Sigmoid colon (tissue), 4 donors: ENCODE measurements at regions not wholly inside any gene's neighbourhood (a gene's known extent, or its start where the extent isn't known, plus 50 kb on each side); places are given as distances from the start of the nearest gene placed in this dataset.

Experiments used
- EP300 ChIP-seq, 4 donors: sonication (generic); formaldehyde crosslinking; IDR thresholded peaks; one replicate each; pipeline ENCODE4 v1.6.1; 2017; ENCODE audit warnings: antibody characterized with exemption in 4 of 4
- TF ChIP-seq, protein P1 (sequence below), 4 experiments: fragments of 450-650 bp in 3 of 4; fragments of 200-600 bp in 1 of 4; IDR thresholded peaks; one replicate each; pipeline ENCODE4 v1.5.1; 2016 to 2019; ENCODE audit warnings: antibody characterized with exemption in 4 of 4, mild to moderate bottlenecking in 3 of 4, moderate library complexity in 2 of 4

DNA sequence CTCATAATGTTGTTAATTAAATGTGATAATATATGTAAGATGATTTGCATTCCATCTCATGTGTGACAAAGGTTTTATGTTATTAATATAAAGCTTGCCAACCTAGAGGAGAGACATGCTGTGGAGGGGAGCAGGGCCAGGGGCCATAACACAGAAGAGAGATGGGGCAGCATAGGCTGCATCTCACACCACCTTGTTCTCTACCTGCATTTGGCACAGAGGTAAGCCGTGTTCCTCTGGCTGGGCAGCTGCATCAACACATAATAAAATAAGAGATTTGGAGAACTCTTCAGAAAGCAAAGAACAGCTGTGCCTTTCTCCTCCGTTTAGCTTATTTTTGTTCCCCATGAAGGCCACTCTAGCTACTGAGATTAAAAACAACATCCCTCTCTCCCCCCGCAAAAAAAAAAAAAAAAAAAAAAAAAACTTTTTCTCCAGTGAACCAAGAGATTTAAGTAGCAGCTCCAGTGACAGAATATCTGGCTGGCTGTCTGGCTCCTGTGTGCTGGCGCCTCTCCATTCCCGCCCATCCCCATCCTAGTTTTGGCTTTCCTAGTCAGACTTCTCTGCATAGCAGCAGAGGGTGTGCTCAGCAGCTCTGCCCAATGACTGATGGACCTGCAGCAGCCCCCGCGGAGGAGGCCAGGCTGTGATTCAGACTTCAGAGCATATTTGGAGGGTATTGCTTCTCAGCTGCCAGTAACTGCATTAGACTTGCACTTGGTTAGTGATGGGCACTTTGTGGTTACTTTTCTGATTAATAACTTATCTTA lies 52.2 kb upstream of the STXBP5L start:
- TF ChIP-seq, protein P1, sequence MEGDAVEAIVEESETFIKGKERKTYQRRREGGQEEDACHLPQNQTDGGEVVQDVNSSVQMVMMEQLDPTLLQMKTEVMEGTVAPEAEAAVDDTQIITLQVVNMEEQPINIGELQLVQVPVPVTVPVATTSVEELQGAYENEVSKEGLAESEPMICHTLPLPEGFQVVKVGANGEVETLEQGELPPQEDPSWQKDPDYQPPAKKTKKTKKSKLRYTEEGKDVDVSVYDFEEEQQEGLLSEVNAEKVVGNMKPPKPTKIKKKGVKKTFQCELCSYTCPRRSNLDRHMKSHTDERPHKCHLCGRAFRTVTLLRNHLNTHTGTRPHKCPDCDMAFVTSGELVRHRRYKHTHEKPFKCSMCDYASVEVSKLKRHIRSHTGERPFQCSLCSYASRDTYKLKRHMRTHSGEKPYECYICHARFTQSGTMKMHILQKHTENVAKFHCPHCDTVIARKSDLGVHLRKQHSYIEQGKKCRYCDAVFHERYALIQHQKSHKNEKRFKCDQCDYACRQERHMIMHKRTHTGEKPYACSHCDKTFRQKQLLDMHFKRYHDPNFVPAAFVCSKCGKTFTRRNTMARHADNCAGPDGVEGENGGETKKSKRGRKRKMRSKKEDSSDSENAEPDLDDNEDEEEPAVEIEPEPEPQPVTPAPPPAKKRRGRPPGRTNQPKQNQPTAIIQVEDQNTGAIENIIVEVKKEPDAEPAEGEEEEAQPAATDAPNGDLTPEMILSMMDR (IDR thresholded peaks at IDR 0.05): no peak
- TF ChIP-seq EP300 (IDR thresholded peaks at IDR 0.05): no peak
